NB4 (cell line): ENCODE measurements at regions not wholly inside any gene's neighbourhood (a gene's known extent, or its start where the extent isn't known, plus 50 kb on each side); places are given as distances from the start of the nearest gene placed in this dataset.
"Not testable (repeated sequence)": the region's sequence is repeated elsewhere in the genome, so short reads cannot be mapped to it uniquely, and the experiment has no call there.

ENCODE experiments used
- DNase-seq: peaks from one replicate; pipeline ENCODE4 v3.0.0; 2010; ENCODE audit warnings: low read depth
- H3K4me3 ChIP-seq: one replicate; pipeline ENCODE4 v1.5.1; 2011; ENCODE audit warnings: mild to moderate bottlenecking, low read depth, low read length, moderate library complexity
- CTCF ChIP-seq: IDR thresholded peaks from one replicate; pipeline ENCODE4 v1.5.1; 2012; ENCODE audit warnings: low read depth, low read length
- MAX ChIP-seq: IDR thresholded peaks from 2 replicates; pipeline ENCODE4 v1.6.1; 2011; ENCODE audit warnings: low read depth, low read length
- MYC ChIP-seq: IDR thresholded peaks from 2 replicates; pipeline ENCODE4 v1.6.1; 2011; ENCODE audit warnings: low read depth, low read length
- POLR2A ChIP-seq: IDR thresholded peaks from 2 replicates; pipeline ENCODE4 v1.6.1; 2011; ENCODE audit warnings: mild to moderate bottlenecking; ENCODE audit not compliant: insufficient read length; ENCODE audit errors: extremely low read depth

DNA sequence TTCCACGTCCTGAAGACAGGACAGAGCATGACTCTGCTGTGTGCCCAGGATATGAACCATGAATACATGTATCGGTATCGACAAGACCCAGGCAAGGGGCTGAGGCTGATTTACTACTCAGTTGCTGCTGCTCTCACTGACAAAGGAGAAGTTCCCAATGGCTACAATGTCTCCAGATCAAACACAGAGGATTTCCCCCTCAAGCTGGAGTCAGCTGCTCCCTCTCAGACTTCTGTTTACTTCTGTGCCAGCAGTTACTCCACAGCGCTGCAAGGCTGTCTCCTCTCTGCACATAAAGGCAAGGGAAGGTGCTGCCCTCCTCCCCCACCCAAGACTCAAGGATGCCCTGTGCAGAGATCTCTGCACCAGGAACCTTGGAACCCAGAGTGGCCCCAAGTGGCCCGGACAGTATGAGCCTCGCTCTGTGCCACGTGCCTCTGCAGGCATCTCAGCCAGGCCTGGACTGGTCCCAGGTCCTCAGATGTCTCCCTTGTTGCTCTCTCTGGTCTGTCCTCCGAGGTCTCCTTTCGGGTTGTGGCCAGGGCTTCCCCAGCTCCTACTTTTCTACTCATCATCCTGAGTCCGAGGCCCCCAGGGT is 230.3 kb upstream of the PRSS58 start:
- peak; percentile 36 for DNase-seq
- TF ChIP-seq MYC: no peak
- TF ChIP-seq CTCF: no peak
- no peak for TF ChIP-seq POLR2A
- no peak for TF ChIP-seq MAX
- no peak overlapping the region for H3K4me3 ChIP-seq

DNA sequence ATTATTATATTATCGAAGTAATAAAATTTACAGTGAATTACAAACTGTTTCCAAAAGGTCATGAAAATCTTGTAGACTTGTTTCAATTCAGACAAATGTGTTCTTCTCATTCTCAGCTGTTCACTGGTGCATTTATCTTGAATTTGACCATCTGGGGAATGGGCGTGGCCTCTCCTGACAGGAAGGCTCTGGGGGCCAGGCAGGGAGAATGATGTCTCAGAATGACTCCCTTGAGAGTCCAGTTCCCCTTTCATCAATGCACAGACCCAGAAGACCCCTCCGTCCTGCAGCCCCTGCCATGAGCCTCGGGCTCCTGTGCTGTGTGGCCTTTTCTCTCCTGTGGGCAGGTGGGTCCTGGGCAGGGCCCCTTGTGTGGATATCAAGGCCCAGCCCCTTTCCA is 229.7 kb upstream of the PRSS58 start:
- not testable (repeated sequence) for H3K4me3 ChIP-seq
- peak; percentile 72 for DNase-seq

DNA sequence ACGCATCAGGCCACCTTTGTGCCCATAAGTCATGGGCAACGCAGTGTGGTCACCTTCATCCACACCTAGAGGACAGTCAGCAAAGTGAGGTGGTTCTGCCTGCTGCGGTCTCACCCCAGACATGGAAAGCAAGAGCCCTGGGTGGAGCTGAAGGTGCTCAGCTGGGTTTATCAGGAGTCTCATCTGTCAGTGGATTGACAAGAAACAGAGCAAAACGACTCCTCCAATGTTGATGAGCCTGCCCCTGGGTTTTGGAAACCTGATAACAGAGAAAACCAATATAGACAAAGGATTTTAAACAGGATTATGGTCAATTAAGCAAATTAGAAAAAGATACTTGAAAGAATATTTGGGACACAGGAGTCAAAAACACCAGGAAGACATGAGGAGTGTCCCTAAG is 229.3 kb upstream of the PRSS58 start:
- no peak for TF ChIP-seq MYC
- no peak for TF ChIP-seq POLR2A
- no peak for TF ChIP-seq CTCF
- no peak for TF ChIP-seq MAX
- DNase-seq: no peak
- H3K4me3 ChIP-seq: no peak overlapping the region

- no peak overlapping the region for H3K4me3 ChIP-seq
- TF ChIP-seq MYC (no peak), CTCF (peak; percentile 79), POLR2A (no peak), MAX (no peak)
- DNase-seq: peak; percentile 55
These were observed 227.9 kb upstream of the PRSS58 start for GRCh38 chr7:142485617-142486226.

GRCh38 chr7:142483659-142484317 is 225.9 kb upstream of the PRSS58 start:
- H3K4me3 ChIP-seq: no peak overlapping the region
- DNase-seq: no peak
- TF ChIP-seq MYC (no peak), CTCF (peak; percentile 15), POLR2A (no peak)

DNA sequence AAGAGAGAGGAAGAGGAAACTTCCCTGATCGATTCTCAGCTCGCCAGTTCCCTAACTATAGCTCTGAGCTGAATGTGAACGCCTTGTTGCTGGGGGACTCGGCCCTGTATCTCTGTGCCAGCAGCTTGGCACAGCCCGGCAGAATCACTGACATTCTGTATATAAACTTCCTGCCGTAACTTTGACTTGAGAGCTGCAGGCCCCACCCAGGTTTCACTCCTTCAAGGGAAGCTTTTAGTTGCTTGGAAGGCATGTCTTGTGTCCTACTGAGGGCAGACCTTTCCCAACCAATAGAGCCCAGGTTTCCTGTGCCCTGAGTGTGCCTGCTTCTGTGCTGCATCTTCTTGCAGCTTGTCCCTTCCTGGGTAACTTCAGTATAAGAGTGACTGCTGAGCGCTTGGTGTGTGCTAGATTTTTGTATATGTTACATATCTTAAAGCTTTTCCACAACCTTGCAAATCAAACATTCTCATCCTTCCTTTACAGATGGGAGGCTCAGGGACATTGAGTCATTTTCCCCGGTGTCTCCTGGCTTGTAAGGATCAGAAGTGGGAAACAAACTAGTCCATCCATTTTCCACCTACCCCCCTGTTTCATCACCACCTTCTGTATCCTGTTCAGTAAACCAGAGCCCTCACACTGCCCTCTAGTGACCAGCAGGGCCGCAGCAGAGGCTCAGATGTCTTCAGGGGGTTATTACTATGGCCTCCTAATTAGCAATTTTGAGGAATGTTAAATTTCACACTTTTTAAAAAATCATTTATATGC is 225.2 kb upstream of the PRSS58 start:
- peak; percentile 75 for DNase-seq
- TF ChIP-seq MAX (no peak), CTCF (peak; percentile 99)
- H3K4me3 ChIP-seq: no peak overlapping the region
